ENCODE measurements at regions not wholly inside any gene's neighbourhood (a gene's known extent, or its start where the extent isn't known, plus 50 kb on each side); places are given as distances from the start of the nearest gene placed in this dataset.

DNA sequence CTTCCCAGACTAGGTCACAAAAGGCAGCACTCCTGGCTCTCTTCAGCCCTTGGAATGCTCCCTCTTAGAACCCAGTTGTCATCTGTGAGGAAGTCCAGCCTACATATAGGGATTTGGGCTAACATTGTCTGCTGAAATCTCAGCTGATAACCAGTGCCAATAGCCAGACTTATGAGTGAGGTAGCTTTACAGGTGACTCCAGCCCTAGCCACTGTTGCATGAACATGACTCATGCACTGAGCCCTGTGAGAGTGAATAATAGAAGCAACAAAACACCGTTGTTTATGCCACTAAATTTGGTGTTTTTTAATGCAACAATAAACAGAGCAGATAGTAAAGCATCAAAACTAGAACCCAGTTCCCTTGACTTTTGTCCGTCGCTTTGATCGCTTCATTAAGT lies 433.2 kb downstream of the STIM2 start:
- H3K4me2 ChIP-seq (ENCODE audit: insufficient read depth, low read length), result no peak overlapping the region
- H3K36me3 ChIP-seq (ENCODE audit: insufficient read depth, low read length), result no peaks in the 10 kb centered on the region
- no peaks in the 10 kb centered on the region for H3K9me3 ChIP-seq (ENCODE audit: low read depth, low read length)
- H3K79me2 ChIP-seq (ENCODE audit: insufficient read depth, low read length), result no peaks in the 10 kb centered on the region
- DNase-seq (ENCODE audit: insufficient read length, low spot score, missing footprints), result no peak
- H3K4me1 ChIP-seq (ENCODE audit: insufficient read depth, low read length), result no peaks in the 10 kb centered on the region
- H3K27ac ChIP-seq (ENCODE audit: low read depth, low read length), result no peak overlapping the region
- TF ChIP-seq, protein P1, sequence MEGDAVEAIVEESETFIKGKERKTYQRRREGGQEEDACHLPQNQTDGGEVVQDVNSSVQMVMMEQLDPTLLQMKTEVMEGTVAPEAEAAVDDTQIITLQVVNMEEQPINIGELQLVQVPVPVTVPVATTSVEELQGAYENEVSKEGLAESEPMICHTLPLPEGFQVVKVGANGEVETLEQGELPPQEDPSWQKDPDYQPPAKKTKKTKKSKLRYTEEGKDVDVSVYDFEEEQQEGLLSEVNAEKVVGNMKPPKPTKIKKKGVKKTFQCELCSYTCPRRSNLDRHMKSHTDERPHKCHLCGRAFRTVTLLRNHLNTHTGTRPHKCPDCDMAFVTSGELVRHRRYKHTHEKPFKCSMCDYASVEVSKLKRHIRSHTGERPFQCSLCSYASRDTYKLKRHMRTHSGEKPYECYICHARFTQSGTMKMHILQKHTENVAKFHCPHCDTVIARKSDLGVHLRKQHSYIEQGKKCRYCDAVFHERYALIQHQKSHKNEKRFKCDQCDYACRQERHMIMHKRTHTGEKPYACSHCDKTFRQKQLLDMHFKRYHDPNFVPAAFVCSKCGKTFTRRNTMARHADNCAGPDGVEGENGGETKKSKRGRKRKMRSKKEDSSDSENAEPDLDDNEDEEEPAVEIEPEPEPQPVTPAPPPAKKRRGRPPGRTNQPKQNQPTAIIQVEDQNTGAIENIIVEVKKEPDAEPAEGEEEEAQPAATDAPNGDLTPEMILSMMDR (IDR thresholded peaks at IDR 0.05; ENCODE audit: extremely low read depth, low read depth, low read length), result no peak
- no peak overlapping the region for H2AFZ ChIP-seq (ENCODE audit: low read length)
- no peaks in the 10 kb centered on the region for H3K27me3 ChIP-seq (ENCODE audit: insufficient read depth, low read length)
- no peak overlapping the region for H3K4me3 ChIP-seq (ENCODE audit: insufficient read depth, low read length)
- no peaks in the 10 kb centered on the region for H4K20me1 ChIP-seq (ENCODE audit: insufficient read depth, low read length)

DNA sequence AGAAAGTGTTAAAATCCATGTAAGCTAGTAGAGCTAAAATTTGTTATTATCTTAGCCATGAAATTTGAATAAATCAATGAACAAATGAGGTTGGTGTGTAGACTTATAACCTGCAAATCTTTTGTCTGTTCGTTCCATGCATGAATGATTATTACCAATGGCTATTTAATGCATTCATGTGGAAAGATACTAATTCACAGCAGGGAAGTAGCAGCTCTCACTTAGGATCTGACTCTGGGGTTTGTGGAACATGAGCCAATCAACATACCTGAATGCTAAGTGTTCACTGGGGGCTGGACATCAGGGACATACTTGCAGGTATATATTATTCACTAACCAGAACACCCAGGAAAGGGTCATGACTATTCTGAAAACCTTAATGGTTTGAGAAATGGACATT lies 444.1 kb downstream of the STIM2 start:
- H3K4me3 ChIP-seq (ENCODE audit: insufficient read depth, low read length), result no peak overlapping the region
- no peaks in the 10 kb centered on the region for H3K4me1 ChIP-seq (ENCODE audit: insufficient read depth, low read length)
- H3K4me2 ChIP-seq (ENCODE audit: insufficient read depth, low read length), result no peak overlapping the region
- H3K79me2 ChIP-seq (ENCODE audit: insufficient read depth, low read length), result no peaks in the 10 kb centered on the region
- no peaks in the 10 kb centered on the region for H3K27me3 ChIP-seq (ENCODE audit: insufficient read depth, low read length)
- no peak overlapping the region for H3K27ac ChIP-seq (ENCODE audit: low read depth, low read length)
- no peaks in the 10 kb centered on the region for H3K9me3 ChIP-seq (ENCODE audit: low read depth, low read length)
- no peaks in the 10 kb centered on the region for H3K36me3 ChIP-seq (ENCODE audit: insufficient read depth, low read length)
- H4K20me1 ChIP-seq (ENCODE audit: insufficient read depth, low read length), result no peaks in the 10 kb centered on the region
- H2AFZ ChIP-seq (ENCODE audit: low read length), result no peak overlapping the region
- TF ChIP-seq, protein P1 (IDR thresholded peaks at IDR 0.05; ENCODE audit: extremely low read depth, low read depth, low read length), result no peak
- DNase-seq (ENCODE audit: insufficient read length, low spot score, missing footprints), result no peak

DNA sequence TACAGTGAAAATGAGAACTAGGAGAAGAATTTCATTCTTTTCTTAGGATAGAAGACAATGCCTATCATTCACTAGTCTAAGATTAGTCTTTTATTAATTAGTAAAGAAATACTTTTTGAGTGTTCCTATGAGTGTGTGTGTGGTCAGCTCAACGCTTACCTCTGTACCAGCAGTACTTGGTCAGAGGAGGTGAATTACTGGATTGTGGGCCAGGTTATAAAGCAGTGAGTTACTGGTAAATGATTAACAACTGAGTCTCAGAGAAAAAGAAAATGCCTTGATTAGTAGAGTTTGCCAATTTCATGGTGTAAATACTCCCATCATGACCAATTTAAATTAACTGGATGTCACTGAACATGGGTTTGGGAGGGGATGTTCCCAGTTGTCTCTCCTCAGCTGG lies 444.6 kb downstream of the STIM2 start:
- H3K4me3 ChIP-seq (ENCODE audit: insufficient read depth, low read length), result no peak overlapping the region
- H3K27ac ChIP-seq (ENCODE audit: low read depth, low read length), result no peak overlapping the region
- H3K4me2 ChIP-seq (ENCODE audit: insufficient read depth, low read length), result no peak overlapping the region
- no peak overlapping the region for H2AFZ ChIP-seq (ENCODE audit: low read length)
- H3K79me2 ChIP-seq (ENCODE audit: insufficient read depth, low read length), result no peaks in the 10 kb centered on the region
- H3K27me3 ChIP-seq (ENCODE audit: insufficient read depth, low read length), result no peaks in the 10 kb centered on the region
- no peaks in the 10 kb centered on the region for H3K9me3 ChIP-seq (ENCODE audit: low read depth, low read length)
- H3K4me1 ChIP-seq (ENCODE audit: insufficient read depth, low read length), result no peaks in the 10 kb centered on the region
- H3K36me3 ChIP-seq (ENCODE audit: insufficient read depth, low read length), result no peaks in the 10 kb centered on the region
- H4K20me1 ChIP-seq (ENCODE audit: insufficient read depth, low read length), result no peaks in the 10 kb centered on the region
- DNase-seq (ENCODE audit: insufficient read length, low spot score, missing footprints), result no peak
- TF ChIP-seq, protein P1 (IDR thresholded peaks at IDR 0.05; ENCODE audit: extremely low read depth, low read depth, low read length), result no peak

DNA sequence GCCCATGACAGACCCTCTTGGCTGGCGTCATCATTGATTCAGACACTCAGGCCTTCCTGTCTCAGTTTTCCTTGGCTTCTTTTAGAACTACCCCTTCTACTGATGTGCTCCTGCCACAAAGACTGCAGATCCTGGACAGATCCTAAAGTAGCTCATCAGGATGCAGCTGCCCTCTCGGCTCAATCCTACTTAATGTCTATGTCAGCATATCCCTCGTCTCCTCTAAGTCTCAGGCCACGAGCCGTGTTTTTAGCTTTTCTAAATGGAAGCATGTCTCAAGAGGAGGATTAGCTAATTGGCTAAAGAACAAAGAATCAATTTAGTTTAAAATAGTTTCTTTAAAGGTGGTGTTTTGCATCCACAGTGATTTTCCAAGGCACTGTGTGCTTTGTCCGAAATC lies 447.7 kb downstream of the STIM2 start:
- DNase-seq (ENCODE audit: insufficient read length, low spot score, missing footprints), result no peak
- Histone ChIP-seq H3K27me3 (ENCODE audit: insufficient read depth, low read length) (no peaks in the 10 kb centered on the region), H3K27ac (ENCODE audit: low read depth, low read length) (no peak overlapping the region), H3K4me3 (ENCODE audit: insufficient read depth, low read length) (no peak overlapping the region), H3K36me3 (ENCODE audit: insufficient read depth, low read length) (no peaks in the 10 kb centered on the region), H3K79me2 (ENCODE audit: insufficient read depth, low read length) (no peaks in the 10 kb centered on the region), H2AFZ (ENCODE audit: low read length) (no peak overlapping the region), H3K4me1 (ENCODE audit: insufficient read depth, low read length) (no peaks in the 10 kb centered on the region), H3K9me3 (ENCODE audit: low read depth, low read length) (no peaks in the 10 kb centered on the region), H4K20me1 (ENCODE audit: insufficient read depth, low read length) (no peaks in the 10 kb centered on the region), H3K4me2 (ENCODE audit: insufficient read depth, low read length) (no peak overlapping the region)
- TF ChIP-seq, protein P1 (IDR thresholded peaks at IDR 0.05; ENCODE audit: extremely low read depth, low read depth, low read length), result no peak
